HG03565 (cell line): ENCODE measurements at regions not wholly inside any gene's neighbourhood (a gene's known extent, or its start where the extent isn't known, plus 50 kb on each side); places are given as distances from the start of the nearest gene placed in this dataset.
A peak's percentile ranks its signal among the peaks of the same experiment; 100 is the strongest.
"Not testable (repeated sequence)": the region's sequence is repeated elsewhere in the genome, so short reads cannot be mapped to it uniquely, and the experiment has no call there.

Source experiments
- ATAC-seq: cut with Tn5 transposase; IDR thresholded peaks from one replicate; pipeline ENCODE4 v1.9.1; 2021; ENCODE audit warnings: mild to moderate bottlenecking, moderate library complexity; ENCODE audit not compliant: unreplicated experiment

- no peak for ATAC-seq
Observed at GRCh38 chr10:28733245-28733644, 55.9 kb downstream of the BAMBI start.

DNA sequence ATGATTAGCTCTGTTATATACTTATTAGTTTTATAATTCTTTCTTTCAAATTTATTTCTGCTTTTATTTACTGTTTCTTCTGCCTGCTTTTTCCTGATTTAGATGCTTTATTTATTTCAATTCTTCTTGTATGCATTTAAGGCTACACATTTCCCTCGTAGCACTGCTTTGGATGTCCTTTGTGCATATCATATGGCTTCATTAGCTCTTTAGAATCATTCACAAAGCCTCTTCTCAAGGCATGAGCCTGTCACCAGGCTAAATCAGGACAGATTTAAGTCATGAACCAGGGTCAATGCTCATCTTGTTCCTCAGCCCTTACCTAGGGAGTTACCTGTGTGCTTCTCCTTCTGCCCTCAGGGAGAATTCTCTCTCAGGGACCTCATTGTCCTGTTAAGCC is 56.3 kb downstream of the BAMBI start:
- no peak for ATAC-seq

DNA sequence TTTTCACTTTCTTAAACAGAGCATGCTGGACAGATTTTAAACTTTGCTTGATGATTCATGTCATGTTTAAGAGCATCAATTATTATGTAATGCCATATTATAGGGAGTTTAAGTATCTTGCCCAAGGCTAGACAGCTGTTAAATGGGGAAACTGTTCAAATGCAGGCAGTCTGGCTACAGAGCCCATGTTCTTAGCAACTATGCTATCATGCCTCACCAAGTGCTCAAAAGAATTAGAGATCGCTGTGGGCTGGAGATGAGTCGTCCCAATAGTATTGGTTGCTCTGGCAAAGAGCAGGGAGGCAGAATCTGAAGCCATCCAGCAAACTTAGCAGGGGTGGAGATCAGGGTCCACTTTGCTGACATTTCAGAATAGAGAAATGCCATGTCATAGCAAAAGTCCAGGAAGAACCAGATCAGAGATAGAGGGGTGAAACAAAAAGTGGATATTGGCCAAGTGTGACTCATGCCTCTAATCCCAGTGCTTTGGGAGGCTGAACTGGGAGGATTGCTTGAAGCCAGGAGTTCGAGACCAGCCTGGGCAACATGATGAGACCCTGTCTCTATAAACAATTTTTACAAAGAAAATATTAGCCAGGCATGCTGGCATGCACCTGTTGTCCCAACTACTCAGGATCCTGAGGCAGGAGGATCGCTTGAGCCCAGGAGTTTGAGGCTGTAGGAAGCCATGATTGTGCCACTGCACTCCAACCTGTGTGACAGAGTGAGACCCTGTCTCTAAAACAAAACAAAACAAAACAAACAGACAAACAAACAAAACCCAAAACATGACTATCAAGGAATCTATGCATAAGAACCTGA is 57.8 kb downstream of the BAMBI start:
- peak; percentile 70 for ATAC-seq

- ATAC-seq, result no peak
Observed at GRCh38 chr10:28737096-28737495, 59.8 kb downstream of the BAMBI start.

DNA sequence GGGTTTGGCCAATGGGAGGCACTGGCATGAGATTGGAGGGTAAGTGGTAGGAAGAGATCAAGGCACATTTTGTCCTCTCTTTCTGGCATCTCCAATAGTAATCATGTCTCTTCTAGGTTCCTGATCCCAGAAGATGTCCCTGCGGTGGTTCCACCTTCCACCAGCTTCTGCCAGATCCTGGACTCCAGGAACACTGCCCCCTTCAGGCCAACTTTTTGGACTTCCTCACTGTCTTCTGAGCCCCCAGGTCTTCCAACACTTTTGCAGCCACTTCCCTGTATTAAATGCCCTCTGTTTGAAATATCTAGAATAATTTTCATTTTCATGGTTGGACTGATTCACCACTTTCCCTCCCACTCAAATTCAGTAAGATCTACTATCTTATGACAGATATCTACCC is 60.9 kb downstream of the BAMBI start:
- ATAC-seq, result no peak

- ATAC-seq, result no peak
Observed at GRCh38 chr10:28743576-28743975, 66.3 kb downstream of the BAMBI start.

DNA sequence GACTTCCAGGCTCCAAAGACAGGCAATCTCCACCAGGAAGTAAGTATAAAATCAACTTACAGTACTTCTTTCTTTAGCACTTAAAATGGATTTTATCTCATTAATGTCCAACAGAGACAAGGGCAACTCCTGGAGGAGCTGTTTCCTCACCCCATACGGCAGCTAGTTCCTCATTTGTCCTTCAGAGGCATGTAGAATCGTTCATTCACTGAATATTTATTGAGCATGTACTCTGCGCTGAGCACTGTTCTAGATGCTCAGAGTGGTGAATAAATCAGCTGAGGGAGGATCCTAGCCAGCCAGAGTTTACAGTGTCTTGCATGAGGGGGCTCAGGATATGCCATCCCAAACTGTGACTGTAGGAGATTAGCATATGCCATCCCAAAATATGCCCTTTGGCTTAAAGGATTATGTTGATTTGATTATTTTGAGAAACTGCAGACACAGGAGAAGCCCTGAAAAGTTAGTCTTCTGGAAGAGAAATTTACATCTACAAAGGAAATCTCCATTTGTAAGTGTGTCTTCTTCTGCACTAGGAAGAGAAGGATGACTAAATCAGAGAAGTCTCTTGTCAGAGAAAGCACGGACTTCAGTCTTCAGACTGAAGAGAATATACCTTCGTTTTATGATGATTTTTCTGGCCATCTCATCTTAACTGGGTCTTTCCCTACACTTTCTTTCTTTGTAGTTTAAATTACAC is 66.9 kb downstream of the BAMBI start:
- ATAC-seq, result no peak

GRCh38 chr10:28754930-28755718 is 77.8 kb downstream of the BAMBI start:
- ATAC-seq, result no peak

DNA sequence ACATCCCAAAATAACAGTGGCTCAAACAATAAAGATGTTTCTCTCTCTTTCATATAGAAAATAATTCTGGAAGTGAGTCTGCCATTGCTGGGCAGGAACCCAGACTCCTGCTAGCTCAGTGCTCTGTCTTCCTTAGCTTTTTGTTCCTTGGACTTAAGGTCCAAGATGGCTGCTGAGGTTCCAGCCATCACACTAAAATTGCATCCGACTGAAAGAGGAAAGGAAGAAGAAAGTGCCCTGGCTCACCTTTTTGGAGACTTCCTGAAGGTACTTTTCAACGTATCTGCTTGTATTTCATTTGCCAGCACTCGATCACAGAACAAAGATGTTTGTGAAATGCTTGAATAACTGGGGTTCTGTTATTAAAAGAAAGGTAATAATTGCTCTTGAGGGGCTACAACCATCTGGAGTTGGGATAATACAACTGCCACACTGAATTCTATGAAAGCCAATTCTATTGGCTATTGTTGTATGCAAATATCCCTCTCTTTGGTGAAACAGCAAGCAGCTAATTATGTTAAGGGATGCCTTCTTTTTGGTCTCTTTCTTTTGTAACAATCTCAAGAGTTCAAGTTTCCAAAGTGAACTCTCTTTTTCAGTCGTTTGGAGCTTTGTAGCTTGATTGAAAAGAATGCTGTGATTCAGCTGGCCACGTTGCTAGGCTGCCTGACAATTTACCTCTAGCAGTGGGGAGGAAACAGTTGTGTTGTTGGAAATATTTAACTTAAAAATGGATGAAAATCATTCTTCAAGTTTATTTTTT is 83.9 kb downstream of the BAMBI start:
- ATAC-seq, result no peak

DNA sequence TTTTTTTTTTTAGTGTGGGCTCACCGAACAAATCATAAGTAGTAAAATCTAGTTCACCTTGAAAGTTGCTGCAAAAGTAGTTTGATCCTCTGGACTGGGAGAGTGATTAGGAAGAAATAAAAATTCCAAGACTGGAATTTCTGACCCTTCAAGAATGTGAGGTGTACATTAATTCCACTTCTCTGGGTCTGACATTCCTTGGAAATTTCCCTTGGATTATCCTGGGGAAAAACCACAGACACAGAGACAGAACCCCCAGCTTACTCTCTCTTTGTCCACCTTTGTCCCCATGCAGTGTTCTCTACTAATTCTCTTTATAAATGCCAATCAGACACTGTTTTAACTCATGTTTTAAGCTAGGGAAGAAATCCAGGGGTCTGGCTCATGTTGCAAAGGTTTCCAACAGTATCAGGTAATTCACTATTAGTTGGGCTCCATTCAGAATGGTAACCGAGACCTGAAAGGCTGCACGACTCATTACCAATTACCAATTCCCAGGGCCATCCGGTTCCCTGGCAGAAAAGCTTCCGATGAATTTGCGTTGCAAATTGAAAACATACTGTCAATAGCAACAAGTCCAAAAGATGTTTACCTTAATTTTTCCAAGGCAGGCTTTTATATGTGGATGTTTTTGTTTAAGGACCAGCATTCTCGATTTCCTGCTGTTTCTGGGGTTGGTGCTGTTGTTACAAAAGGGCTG is 86.3 kb downstream of the BAMBI start:
- ATAC-seq, result no peak

DNA sequence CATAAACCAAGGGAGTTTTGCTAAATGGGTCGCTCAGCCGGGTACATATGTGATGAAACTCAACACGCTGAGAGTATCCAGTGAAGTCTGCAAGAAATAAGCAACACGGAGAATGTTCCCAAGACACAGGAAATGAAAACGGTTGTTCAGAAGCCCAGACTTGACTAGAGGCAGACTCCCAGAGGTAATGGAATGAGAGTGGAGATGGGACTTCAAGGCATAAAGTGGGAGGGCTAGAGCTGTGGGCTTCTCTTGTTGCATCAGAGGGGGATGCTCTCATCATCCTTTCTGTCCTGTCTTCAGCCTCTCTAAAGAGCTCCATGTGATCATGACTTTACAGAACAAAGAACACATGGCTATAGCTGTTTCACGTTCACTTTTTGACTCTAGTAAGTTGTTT is 88.3 kb downstream of the BAMBI start:
- no peak for ATAC-seq

DNA sequence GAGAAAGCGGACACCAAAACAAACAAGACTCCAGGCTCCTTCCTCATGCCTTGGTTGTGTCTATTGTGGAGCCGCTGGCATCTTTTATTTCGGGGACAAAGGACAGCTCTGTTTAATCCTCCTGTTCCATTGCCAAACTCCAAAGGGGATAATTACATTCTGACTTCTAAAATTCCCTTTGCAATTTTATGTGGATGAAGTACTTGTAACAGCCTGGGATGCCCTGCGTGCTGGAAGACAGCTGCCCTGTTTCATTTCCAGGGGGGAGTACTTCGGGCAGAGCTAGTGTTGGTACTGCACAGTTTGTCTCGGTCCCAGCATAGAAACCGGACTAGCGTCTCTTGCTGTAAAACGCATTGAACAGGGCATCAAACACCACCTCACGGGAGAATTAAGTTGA is 90.9 kb downstream of the BAMBI start:
- ATAC-seq, result no peak

GRCh38 chr10:28769091-28769604 is 91.8 kb downstream of the BAMBI start:
- no peak for ATAC-seq

GRCh38 chr10:28771580-28772090 is 94.3 kb downstream of the BAMBI start:
- not testable (repeated sequence) for ATAC-seq

DNA sequence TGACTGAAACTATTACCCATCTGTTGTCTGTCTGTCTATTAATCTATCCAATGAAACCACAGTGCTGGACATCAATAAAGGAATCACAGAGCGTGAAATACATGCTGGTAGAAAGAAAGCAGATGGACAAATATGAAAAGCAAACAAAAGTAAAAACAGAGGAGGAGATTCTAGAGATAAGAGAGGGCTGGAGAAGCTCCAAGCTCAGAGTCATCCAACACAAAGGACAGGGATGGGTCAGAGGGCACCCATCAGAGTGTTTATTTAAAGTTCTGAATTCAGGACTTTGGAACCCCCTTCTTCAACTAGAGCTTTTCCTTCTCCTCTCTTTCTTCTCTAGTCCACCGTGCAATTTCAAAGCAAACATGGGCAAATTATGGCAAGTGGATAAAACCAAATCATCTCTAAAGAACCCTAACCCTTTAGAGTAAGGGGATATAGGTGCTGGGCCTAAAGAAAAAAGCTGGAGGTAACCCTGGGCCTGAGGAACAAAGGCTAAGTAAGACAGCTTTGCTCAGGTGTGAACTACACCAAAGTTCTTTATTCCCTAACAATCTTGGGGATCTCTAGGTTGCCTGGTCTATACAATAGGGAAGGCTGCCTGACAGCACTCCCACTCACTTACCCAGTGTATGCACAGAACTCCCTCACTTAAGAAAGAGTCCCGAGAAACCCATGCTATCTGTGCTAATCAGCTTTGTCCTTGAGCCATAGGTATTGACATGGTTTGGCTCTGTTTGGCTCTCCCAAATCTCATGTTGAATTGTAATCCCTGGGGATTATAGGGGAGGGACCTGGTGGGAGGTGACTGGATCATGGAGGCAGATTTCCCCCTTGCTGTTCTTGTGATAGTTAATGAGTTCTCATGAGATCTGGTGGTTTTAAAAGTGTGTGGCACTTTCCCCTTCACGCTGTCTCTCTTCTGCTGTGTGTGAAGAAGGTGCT is 97.0 kb downstream of the BAMBI start:
- ATAC-seq, result no peak

- no peak for ATAC-seq
Observed at GRCh38 chr10:28775773-28776172, 98.5 kb downstream of the BAMBI start.

DNA sequence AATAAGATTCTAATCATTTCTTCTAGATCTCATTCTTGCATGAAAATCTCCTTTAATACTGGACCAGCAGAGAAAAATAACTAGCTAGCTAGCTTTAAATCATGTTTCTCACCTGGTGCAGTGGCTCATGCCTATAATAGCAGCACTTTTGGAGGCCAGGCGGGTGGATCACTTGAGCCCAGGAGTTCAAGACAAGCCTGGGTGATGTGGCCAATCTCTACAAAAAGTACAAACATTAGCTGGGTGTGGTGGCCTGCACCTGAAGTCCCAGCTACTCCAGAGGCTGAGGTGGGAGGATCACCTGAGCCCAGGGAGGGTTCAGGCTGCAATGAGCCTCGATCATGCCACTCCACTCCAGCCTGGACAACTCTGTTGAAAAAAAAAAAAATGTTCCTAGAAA is 99.2 kb downstream of the BAMBI start:
- ATAC-seq, result no peak

DNA sequence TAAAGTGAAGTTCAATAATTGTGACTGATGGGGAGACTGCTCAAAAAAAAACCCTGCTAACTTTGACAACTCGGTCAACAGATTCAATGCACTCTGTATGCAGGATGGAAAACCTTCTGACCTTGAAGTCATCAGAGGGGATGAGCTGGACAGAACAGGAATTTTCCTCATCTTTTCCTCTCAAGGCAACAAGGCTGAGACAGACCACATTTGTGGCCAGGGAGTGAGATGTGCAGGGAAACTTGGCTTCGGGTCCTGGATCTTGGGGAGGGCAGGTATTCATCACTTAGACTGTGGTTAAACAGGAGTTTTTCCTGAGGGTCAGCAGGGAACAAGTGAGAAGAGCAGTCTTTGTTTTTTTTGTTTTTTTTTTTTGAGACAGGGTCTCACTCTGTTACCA is 100.6 kb downstream of the BAMBI start:
- ATAC-seq, result no peak

- ATAC-seq, result no peak
Observed at GRCh38 chr10:28778524-28778923, 101.2 kb downstream of the BAMBI start.
